ENCODE measurements at regions not wholly inside any gene's neighbourhood (a gene's known extent, or its start where the extent isn't known, plus 50 kb on each side); places are given as distances from the start of the nearest gene placed in this dataset.

DNA sequence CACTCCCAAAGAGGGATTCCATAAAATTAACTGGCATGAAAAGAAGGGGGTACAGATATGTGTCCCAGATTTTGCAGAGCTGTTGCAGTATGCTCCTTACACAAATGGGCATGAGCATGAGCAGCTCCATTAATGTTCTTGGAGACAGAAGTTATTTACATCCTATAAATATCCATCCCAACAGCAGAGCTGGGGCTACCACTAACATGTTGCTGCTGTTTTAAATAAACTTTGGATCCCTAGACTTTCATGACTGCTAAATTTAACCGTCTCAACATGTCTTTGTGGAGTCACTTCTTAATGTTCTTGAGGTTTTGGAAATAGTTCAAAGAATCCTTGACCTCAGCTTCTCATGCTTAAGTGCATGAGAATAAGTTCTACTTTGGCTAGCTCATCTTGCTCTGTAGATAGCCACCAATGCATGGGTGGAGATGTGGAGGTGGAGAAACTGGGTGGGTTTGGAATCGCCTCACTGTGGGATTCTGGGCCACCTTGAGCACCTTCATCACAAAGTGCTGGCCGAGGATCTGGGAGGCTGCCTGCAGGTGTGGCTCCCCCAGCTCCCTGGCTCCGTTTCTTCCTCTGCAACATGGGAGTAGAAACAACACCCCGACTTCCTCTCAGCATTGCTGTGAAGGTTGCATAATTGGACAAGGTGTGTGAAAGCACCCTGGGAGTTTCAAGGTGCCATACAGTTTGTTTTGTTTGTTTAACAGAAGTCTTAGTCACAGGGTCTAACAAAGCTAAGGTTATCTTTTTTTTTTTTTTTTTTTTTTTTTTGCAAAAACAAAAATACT lies 307.2 kb downstream of the MYCN start (continued):
- TF ChIP-seq ARNTL (CRISPR knock-in tag; IDR thresholded peaks at IDR 0.05; ENCODE audit: borderline replicate concordance, low read depth) (no peak), ZFP3 (CRISPR knock-in tag; IDR thresholded peaks at IDR 0.05) (no peak), ZNF70 (CRISPR knock-in tag; IDR thresholded peaks at IDR 0.05) (no peak)

DNA sequence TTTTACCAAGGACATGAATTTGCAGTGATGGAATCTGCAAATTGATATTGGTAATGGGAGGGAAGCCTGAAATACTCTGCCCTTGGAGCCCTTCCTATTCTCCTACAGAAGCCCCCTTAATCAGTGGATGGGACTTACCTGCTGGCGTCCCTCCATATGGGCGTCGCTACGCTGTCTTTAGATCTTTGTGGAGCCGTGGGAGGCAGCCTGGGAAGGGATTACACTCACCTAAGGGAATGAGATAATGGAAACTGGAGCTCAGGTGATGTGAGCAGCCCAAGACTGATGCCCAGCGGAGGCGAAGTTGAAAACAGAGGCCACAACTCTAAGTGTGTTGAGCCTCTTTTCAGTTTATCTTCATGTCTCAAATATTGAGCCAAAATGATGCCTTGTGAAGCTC lies 306.6 kb downstream of the MYCN start:
- no peak for TF ChIP-seq TCF4 (CRISPR knock-in tag; IDR thresholded peaks at IDR 0.05; ENCODE audit: borderline replicate concordance)
- TF ChIP-seq GLIS3 (CRISPR knock-in tag; IDR thresholded peaks at IDR 0.05): no peak
- TF ChIP-seq OSR1 (CRISPR knock-in tag; IDR thresholded peaks at IDR 0.05): no peak
- no peak for TF ChIP-seq CSDC2 (CRISPR knock-in tag; IDR thresholded peaks at IDR 0.05)
- no peak for TF ChIP-seq PPARA (CRISPR knock-in tag; IDR thresholded peaks at IDR 0.05; ENCODE audit: borderline replicate concordance)
- no peak for TF ChIP-seq ZNF565 (CRISPR knock-in tag; conservative IDR thresholded peaks at IDR 0.05; ENCODE audit: low read depth)
- TF ChIP-seq ZC3H10 (CRISPR knock-in tag; IDR thresholded peaks at IDR 0.05): no peak
- TF ChIP-seq, protein P1, sequence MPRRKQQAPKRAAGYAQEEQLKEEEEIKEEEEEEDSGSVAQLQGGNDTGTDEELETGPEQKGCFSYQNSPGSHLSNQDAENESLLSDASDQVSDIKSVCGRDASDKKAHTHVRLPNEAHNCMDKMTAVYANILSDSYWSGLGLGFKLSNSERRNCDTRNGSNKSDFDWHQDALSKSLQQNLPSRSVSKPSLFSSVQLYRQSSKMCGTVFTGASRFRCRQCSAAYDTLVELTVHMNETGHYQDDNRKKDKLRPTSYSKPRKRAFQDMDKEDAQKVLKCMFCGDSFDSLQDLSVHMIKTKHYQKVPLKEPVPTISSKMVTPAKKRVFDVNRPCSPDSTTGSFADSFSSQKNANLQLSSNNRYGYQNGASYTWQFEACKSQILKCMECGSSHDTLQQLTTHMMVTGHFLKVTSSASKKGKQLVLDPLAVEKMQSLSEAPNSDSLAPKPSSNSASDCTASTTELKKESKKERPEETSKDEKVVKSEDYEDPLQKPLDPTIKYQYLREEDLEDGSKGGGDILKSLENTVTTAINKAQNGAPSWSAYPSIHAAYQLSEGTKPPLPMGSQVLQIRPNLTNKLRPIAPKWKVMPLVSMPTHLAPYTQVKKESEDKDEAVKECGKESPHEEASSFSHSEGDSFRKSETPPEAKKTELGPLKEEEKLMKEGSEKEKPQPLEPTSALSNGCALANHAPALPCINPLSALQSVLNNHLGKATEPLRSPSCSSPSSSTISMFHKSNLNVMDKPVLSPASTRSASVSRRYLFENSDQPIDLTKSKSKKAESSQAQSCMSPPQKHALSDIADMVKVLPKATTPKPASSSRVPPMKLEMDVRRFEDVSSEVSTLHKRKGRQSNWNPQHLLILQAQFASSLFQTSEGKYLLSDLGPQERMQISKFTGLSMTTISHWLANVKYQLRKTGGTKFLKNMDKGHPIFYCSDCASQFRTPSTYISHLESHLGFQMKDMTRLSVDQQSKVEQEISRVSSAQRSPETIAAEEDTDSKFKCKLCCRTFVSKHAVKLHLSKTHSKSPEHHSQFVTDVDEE (CRISPR knock-in tag; IDR thresholded peaks at IDR 0.05): no peak
- no peak for TF ChIP-seq ZNF70 (CRISPR knock-in tag; IDR thresholded peaks at IDR 0.05)
- TF ChIP-seq, protein P2, sequence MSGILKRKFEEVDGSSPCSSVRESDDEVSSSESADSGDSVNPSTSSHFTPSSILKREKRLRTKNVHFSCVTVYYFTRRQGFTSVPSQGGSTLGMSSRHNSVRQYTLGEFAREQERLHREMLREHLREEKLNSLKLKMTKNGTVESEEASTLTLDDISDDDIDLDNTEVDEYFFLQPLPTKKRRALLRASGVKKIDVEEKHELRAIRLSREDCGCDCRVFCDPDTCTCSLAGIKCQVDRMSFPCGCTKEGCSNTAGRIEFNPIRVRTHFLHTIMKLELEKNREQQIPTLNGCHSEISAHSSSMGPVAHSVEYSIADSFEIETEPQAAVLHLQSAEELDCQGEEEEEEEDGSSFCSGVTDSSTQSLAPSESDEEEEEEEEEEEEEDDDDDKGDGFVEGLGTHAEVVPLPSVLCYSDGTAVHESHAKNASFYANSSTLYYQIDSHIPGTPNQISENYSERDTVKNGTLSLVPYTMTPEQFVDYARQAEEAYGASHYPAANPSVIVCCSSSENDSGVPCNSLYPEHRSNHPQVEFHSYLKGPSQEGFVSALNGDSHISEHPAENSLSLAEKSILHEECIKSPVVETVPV (CRISPR knock-in tag; IDR thresholded peaks at IDR 0.05): no peak
- TF ChIP-seq ZFP3 (CRISPR knock-in tag; IDR thresholded peaks at IDR 0.05): no peak
- no peak for TF ChIP-seq SNAI2 (CRISPR knock-in tag; IDR thresholded peaks at IDR 0.05)
- no peak for TF ChIP-seq ISL1 (CRISPR knock-in tag; IDR thresholded peaks at IDR 0.05)
- no peak for ATAC-seq

DNA sequence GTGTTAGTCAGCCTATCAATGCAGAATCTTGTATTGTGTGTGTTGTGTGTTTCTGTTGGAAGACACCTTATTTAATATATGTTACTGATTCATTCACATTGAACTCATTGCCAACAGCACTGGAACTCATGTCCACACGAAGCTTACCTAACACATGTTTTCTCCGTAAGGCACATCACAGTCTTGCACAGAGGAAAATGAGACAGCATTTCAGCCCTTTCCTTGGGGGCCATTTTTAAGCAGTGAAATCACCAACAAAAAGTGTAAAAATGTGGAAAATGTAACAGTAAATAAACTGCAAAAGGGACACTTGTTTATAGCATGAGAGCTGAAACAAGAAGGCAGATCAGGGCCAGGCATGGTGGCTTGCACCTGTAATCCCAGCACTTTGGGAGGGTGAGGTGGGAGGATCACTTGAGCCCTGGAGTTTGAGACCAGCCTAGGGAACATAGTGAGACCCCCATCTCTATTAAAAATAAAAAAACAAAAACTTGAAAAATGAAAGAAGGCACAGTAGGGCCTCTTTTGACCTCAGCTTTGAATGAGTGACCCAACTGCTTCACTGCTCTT lies 306.0 kb downstream of the MYCN start:
- TF ChIP-seq ARNTL (CRISPR knock-in tag; IDR thresholded peaks at IDR 0.05; ENCODE audit: borderline replicate concordance, low read depth): no peak
- no peak for TF ChIP-seq GLIS3 (CRISPR knock-in tag; IDR thresholded peaks at IDR 0.05)
- no peak for TF ChIP-seq ZNF8 (CRISPR knock-in tag; IDR thresholded peaks at IDR 0.05)
- TF ChIP-seq ISL1 (CRISPR knock-in tag; IDR thresholded peaks at IDR 0.05): no peak
- TF ChIP-seq CSDC2 (CRISPR knock-in tag; IDR thresholded peaks at IDR 0.05): no peak
- no peak for TF ChIP-seq RARB (CRISPR knock-in tag; IDR thresholded peaks at IDR 0.05)
- TF ChIP-seq, protein P3, sequence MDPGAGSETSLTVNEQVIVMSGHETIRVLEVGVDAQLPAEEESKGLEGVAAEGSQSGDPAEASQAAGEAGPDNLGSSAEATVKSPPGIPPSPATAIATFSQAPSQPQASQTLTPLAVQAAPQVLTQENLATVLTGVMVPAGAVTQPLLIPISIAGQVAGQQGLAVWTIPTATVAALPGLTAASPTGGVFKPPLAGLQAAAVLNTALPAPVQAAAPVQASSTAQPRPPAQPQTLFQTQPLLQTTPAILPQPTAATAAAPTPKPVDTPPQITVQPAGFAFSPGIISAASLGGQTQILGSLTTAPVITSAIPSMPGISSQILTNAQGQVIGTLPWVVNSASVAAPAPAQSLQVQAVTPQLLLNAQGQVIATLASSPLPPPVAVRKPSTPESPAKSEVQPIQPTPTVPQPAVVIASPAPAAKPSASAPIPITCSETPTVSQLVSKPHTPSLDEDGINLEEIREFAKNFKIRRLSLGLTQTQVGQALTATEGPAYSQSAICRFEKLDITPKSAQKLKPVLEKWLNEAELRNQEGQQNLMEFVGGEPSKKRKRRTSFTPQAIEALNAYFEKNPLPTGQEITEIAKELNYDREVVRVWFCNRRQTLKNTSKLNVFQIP (CRISPR knock-in tag; IDR thresholded peaks at IDR 0.05; ENCODE audit: borderline replicate concordance, low read depth): no peak
- no peak for TF ChIP-seq ZNF565 (CRISPR knock-in tag; conservative IDR thresholded peaks at IDR 0.05; ENCODE audit: low read depth)
- TF ChIP-seq TOX (CRISPR knock-in tag; IDR thresholded peaks at IDR 0.05; ENCODE audit: borderline replicate concordance): no peak
- TF ChIP-seq ZNF70 (CRISPR knock-in tag; IDR thresholded peaks at IDR 0.05): no peak

DNA sequence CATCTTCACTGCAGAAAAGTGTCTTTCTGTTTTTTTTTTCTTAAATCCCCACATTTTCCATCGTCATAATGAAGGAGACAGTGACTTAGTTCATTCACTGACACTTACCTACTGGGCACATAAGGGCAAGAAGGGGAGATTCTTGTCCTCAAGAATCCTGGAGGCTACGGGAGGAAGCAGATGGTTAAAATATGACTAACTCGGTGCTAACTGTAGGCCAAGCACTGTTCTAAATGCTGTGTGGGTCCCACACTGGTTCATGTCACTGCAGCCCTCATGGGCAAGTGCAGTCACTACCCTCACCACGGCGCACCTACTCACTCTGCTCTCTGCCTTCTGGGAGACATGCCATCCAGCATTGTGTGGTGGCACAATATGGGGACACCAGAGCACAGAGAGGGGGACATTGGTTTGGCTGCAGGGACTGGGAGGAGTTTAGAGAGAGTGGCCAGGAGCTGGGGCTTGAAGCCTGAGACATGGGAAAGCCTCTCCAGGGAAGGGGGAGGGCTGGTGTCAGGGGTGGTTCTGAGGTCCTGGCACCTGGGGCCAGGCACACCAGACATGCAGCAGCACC lies 305.2 kb downstream of the MYCN start:
- ATAC-seq: no peak
- TF ChIP-seq, protein P3 (CRISPR knock-in tag; IDR thresholded peaks at IDR 0.05; ENCODE audit: borderline replicate concordance, low read depth): no peak
- TF ChIP-seq TCF4 (CRISPR knock-in tag; IDR thresholded peaks at IDR 0.05; ENCODE audit: borderline replicate concordance): no peak
- TF ChIP-seq ZNF70 (CRISPR knock-in tag; IDR thresholded peaks at IDR 0.05): no peak
- TF ChIP-seq ARNTL (CRISPR knock-in tag; IDR thresholded peaks at IDR 0.05; ENCODE audit: borderline replicate concordance, low read depth): no peak
- TF ChIP-seq, protein P4, sequence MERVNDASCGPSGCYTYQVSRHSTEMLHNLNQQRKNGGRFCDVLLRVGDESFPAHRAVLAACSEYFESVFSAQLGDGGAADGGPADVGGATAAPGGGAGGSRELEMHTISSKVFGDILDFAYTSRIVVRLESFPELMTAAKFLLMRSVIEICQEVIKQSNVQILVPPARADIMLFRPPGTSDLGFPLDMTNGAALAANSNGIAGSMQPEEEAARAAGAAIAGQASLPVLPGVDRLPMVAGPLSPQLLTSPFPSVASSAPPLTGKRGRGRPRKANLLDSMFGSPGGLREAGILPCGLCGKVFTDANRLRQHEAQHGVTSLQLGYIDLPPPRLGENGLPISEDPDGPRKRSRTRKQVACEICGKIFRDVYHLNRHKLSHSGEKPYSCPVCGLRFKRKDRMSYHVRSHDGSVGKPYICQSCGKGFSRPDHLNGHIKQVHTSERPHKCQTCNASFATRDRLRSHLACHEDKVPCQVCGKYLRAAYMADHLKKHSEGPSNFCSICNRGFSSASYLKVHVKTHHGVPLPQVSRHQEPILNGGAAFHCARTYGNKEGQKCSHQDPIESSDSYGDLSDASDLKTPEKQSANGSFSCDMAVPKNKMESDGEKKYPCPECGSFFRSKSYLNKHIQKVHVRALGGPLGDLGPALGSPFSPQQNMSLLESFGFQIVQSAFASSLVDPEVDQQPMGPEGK (CRISPR knock-in tag; IDR thresholded peaks at IDR 0.05; ENCODE audit: borderline replicate concordance): no peak
- no peak for TF ChIP-seq ZNF8 (CRISPR knock-in tag; IDR thresholded peaks at IDR 0.05)
- TF ChIP-seq, protein P2 (CRISPR knock-in tag; IDR thresholded peaks at IDR 0.05): no peak
- TF ChIP-seq, protein P5, sequence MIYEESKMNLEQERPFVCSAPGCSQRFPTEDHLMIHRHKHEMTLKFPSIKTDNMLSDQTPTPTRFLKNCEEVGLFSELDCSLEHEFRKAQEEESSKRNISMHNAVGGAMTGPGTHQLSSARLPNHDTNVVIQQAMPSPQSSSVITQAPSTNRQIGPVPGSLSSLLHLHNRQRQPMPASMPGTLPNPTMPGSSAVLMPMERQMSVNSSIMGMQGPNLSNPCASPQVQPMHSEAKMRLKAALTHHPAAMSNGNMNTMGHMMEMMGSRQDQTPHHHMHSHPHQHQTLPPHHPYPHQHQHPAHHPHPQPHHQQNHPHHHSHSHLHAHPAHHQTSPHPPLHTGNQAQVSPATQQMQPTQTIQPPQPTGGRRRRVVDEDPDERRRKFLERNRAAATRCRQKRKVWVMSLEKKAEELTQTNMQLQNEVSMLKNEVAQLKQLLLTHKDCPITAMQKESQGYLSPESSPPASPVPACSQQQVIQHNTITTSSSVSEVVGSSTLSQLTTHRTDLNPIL (CRISPR knock-in tag; IDR thresholded peaks at IDR 0.05; ENCODE audit: low read depth): no peak
- no peak for TF ChIP-seq GLIS3 (CRISPR knock-in tag; IDR thresholded peaks at IDR 0.05)
- TF ChIP-seq ZC3H10 (CRISPR knock-in tag; IDR thresholded peaks at IDR 0.05): no peak
- no peak for TF ChIP-seq RARB (CRISPR knock-in tag; IDR thresholded peaks at IDR 0.05)

More for the DNA sequence above, 306.0 kb downstream of the MYCN start:
- ATAC-seq: no peak
